A673 (cell line): ENCODE measurements at regions not wholly inside any gene's neighbourhood (a gene's known extent, or its start where the extent isn't known, plus 50 kb on each side); places are given as distances from the start of the nearest gene placed in this dataset.

Source experiments
- BruUV-seq: library from RNA; stranded (reverse); fragments of 400-500 nt; replicated peaks from 2 replicates; lab custom pipeline; 2021; lab: Mats Ljungman, UMichigan
- CTCF ChIA-PET: fragments of 300-600 bp; sonication (Branson Sonifier 250); formaldehyde crosslinking; loops from one replicate; lab custom pipeline; 2022; ENCODE audit warnings: antibody characterized with exemption; lab: Charles Lee
- POLR2A ChIA-PET: fragments of 300-600 bp; sonication (Branson Sonifier 250); formaldehyde crosslinking; loops from one replicate; lab custom pipeline; 2022; ENCODE audit warnings: antibody characterized with exemption; ENCODE audit not compliant: low non-redundant PET; lab: Charles Lee
- DNase-seq: peaks from one replicate; pipeline ENCODE4 v3.0.0-alpha.2; 2015; ENCODE audit warnings: low spot score
- H3K27ac ChIP-seq: fragments of 200-600 bp; sonication (generic); 2 replicates; pipeline ENCODE4 v1.5.1; 2016; ENCODE audit warnings: mixed run types, low read depth, mild to moderate bottlenecking, mixed read lengths, antibody characterized with exemption, low read length; ENCODE audit not compliant: poor library complexity, severe bottlenecking
- H3K27me3 ChIP-seq: fragments of 200-600 bp; sonication (generic); replicated peaks from 2 replicates; pipeline ENCODE4 v1.6.1; 2017; ENCODE audit warnings: mixed run types, low read depth, mild to moderate bottlenecking, mixed read lengths, antibody characterized with exemption, low read length; ENCODE audit not compliant: insufficient read depth, poor library complexity
- H3K36me3 ChIP-seq: fragments of 200-600 bp; sonication (generic); 2 replicates; pipeline ENCODE4 v1.6.1; 2016; ENCODE audit warnings: mixed run types, mild to moderate bottlenecking, mixed read lengths, antibody characterized with exemption, low read length; ENCODE audit not compliant: insufficient read depth, poor library complexity, severe bottlenecking
- H3K4me1 ChIP-seq: fragments of 200-600 bp; sonication (generic); 2 replicates; pipeline ENCODE4 v1.6.1; 2017; ENCODE audit warnings: mixed run types, mild to moderate bottlenecking, mixed read lengths, antibody characterized with exemption, low read length; ENCODE audit not compliant: insufficient read depth, poor library complexity, severe bottlenecking
- H3K4me3 ChIP-seq: fragments of 200-600 bp; sonication (generic); 2 replicates; pipeline ENCODE4 v1.5.1; 2016; ENCODE audit warnings: low read depth, mixed run types, mild to moderate bottlenecking, mixed read lengths, low read length; ENCODE audit not compliant: poor library complexity, severe bottlenecking
- H3K9me3 ChIP-seq: fragments of 200-600 bp; sonication (generic); 2 replicates; pipeline ENCODE4 v1.6.1; 2016; ENCODE audit warnings: mixed run types, low read depth, mild to moderate bottlenecking, mixed read lengths, antibody characterized with exemption, low read length; ENCODE audit not compliant: poor library complexity, severe bottlenecking
- EZH2 ChIP-seq: fragments of 200-600 bp; sonication (generic); IDR thresholded peaks from 2 replicates; pipeline ENCODE4 v1.6.1; 2017; ENCODE audit warnings: borderline replicate concordance, low read depth, mild to moderate bottlenecking, mixed read lengths, antibody characterized with exemption, low read length; ENCODE audit not compliant: poor library complexity, severe bottlenecking
- intact Hi-C: fragments of 100-400 bp; cut with micrococcal nuclease; formaldehyde crosslinking; loops from one replicate; pipeline ENCODE4 v1.10.0; 2022; ENCODE audit not compliant: unreplicated experiment
- TF ChIP-seq, protein P1 (sequence below): fragments of 300-800, 200-600 bp; sonication (generic); conservative IDR thresholded peaks from 2 replicates; pipeline ENCODE4 v1.5.1; 2017; ENCODE audit warnings: low read depth, mild to moderate bottlenecking, antibody characterized with exemption, low read length, moderate library complexity, mixed read lengths

DNA sequence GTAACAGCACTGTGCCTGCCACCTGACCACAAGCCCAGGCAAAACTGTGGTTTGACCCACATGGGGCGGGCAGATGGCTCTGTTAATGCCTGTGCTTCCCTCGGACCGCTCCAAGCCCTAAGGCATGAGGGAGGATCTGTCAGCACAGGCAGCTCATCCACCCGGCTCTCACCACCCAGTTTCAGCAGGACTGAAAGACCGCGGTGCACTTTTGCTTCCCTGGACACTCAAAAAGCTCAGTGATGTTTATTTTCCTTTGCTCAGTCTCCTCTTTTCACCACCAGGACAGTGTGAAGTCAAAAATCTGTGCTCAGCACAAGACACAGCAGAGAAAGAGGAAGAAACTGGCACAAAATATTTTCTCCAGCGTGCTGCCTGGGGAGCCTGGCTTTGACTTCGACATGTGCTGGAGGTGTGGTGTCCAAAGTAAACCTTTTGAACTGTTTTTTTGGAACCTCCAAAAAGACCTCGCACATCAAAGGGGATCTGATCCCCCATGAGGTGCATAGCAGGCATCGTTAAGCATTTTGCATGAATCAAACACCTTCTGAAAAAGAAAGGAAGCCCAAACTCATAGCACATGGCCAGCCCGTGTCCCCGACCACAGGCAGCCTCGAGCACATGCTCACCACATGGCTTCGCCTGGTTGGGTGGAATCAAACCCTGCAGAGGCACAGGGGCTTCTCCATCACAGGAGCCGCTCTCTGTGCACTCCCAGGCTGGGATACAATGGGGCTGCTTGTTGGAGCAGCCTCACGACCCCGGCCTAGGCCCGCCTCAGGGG lies 441.7 kb upstream of the JARID2 start:
- H3K27ac ChIP-seq: no peak overlapping the region
- no TSS peak for BruUV-seq
- no peaks in the 10 kb centered on the region for H3K36me3 ChIP-seq
- DNase-seq: no peak
- H3K4me1 ChIP-seq: peaks cover 7% of the 10 kb centered on the region
- ChIA-PET POLR2A (no interaction called here), CTCF (no interaction called here)
- H3K9me3 ChIP-seq: no peaks in the 10 kb centered on the region
- no peak overlapping the region for H3K4me3 ChIP-seq
- intact Hi-C loops: no loop called here
- no peaks in the 10 kb centered on the region for H3K27me3 ChIP-seq
- TF ChIP-seq, protein P1, sequence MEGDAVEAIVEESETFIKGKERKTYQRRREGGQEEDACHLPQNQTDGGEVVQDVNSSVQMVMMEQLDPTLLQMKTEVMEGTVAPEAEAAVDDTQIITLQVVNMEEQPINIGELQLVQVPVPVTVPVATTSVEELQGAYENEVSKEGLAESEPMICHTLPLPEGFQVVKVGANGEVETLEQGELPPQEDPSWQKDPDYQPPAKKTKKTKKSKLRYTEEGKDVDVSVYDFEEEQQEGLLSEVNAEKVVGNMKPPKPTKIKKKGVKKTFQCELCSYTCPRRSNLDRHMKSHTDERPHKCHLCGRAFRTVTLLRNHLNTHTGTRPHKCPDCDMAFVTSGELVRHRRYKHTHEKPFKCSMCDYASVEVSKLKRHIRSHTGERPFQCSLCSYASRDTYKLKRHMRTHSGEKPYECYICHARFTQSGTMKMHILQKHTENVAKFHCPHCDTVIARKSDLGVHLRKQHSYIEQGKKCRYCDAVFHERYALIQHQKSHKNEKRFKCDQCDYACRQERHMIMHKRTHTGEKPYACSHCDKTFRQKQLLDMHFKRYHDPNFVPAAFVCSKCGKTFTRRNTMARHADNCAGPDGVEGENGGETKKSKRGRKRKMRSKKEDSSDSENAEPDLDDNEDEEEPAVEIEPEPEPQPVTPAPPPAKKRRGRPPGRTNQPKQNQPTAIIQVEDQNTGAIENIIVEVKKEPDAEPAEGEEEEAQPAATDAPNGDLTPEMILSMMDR: no peak
- TF ChIP-seq EZH2: no peak

DNA sequence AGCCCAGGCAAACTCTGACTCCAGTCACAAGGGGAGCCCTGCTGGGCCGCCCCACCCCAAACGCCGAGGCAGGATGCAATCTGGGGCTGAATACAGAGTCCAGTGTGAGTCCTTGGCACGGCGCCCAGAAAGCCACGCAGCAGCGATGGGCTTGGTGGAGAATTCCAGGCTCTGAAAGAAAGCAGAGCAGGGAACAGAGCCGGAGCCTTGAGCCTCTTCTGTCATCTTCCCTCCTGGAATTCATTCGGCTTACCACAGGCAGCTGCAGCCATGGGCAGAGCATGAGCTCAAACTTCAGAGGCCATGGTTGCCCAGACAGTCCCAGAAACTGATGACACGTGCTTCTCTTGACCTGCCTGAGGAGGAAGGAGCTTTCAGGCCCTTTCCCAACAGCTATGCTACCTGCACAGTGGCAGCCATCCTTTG lies 441.1 kb upstream of the JARID2 start:
- H3K36me3 ChIP-seq: no peaks in the 10 kb centered on the region
- no TSS peak for BruUV-seq
- POLR2A ChIA-PET: no interaction called here
- no peaks in the 10 kb centered on the region for H3K27me3 ChIP-seq
- no peak overlapping the region for H3K27ac ChIP-seq
- CTCF ChIA-PET: no interaction called here
- no peaks in the 10 kb centered on the region for H3K9me3 ChIP-seq
- intact Hi-C loops: no loop called here
- H3K4me1 ChIP-seq: peaks cover 5% of the 10 kb centered on the region
- TF ChIP-seq, protein P1: no peak
- TF ChIP-seq EZH2: no peak
- no peak for DNase-seq
- H3K4me3 ChIP-seq: no peak overlapping the region

DNA sequence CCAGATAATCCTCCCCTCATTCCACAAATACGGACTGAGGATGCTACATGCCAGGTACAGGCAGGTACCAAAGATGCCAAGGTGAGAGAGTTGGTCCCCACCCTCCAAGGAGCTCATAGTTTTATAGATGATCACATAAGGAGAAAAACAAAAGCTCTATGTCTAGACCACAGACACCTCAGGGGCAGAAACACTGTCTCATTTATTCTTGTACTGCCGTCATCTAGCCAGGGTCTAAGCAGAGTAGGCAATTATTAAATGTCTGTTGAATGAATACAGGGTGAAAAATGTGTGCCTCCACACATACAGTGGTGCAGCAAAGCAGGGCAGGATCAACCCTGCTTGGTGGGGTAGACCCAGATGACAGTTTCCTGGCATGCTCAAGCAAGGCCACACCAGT lies 439.8 kb upstream of the JARID2 start:
- BruUV-seq: no TSS peak
- TF ChIP-seq, protein P1: no peak
- no peak for TF ChIP-seq EZH2
- POLR2A ChIA-PET: no interaction called here

More for the DNA sequence above, 439.8 kb upstream of the JARID2 start:
- H3K36me3 ChIP-seq: no peaks in the 10 kb centered on the region
- CTCF ChIA-PET: no interaction called here
- H3K4me3 ChIP-seq: no peak overlapping the region
- no peaks in the 10 kb centered on the region for H3K27me3 ChIP-seq
- no peak for DNase-seq
- intact Hi-C loops: no loop called here
- peaks cover 5% of the 10 kb centered on the region for H3K4me1 ChIP-seq
- H3K9me3 ChIP-seq: no peaks in the 10 kb centered on the region
- no peak overlapping the region for H3K27ac ChIP-seq
